ENCODE measurements at regions not wholly inside any gene's neighbourhood (a gene's known extent, or its start where the extent isn't known, plus 50 kb on each side); places are given as distances from the start of the nearest gene placed in this dataset.
A peak's percentile ranks its signal among the peaks of the same experiment; 100 is the strongest.

DNA sequence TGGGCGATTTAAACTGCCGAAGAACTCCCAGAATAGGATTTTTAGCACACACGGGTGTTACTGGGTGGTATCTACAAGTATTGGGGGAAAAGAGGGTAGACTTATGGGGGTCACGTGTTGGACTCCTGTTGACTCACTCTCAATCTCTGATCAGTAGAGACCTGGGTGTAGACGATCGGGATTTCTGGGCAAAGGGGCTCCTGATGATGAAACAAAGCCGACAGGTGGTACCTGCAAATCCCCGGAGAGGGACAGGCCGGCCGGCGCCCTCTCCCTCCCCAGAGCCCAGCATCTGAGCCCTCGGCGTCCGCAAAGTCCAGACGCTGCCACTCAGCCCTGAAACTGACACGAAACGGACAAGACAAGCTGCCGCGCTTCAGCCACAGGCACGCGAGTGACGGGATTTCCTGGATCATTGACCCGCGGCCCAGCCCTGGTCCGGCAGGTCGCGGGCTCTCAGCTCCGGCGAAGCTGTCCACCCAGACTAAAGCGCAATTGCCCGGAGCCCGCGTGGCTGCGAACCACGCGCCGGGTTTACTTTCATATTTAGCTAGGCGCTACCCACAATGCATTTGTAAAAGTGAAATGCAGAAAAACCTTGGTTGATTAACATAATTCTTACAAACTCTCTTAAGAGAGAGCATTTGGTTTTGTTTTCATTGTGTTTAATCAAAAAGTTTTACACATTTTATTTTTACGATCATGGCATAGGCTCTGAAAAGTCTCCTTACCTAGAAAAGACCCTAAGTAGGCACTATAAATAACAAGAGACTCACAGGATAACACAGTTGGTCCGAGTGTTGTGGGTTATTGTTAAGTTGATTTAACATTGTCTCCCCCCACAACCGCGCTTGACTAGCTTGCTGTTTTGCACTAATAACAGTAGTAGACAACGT is 56.9 kb upstream of the EZH2 start:
- Histone ChIP-seq H3K27me3 (ENCODE audit: control insufficient read depth, insufficient read depth, low read length) (no peaks in the 10 kb centered on the region), H3K4me1 (ENCODE audit: control insufficient read depth in 2 of 3, insufficient read depth in 2 of 3, low read depth in 1 of 3, low read length in 3 of 3) (peaks cover 0 to 2% (median 0%) of the 10 kb centered on the region in 3 donors), H3K9ac (ENCODE audit: low read length in 3 of 3) (peak overlapping the region; percentile 77 to 88 (median 83)), H3K36me3 (ENCODE audit: control insufficient read depth in 2 of 3, insufficient read depth in 3 of 3, low read length in 3 of 3) (no peaks in the 10 kb centered on the region), H3K9me3 (ENCODE audit: control insufficient read depth in 2 of 3, insufficient read depth in 1 of 3, low read length in 3 of 3) (no peaks in the 10 kb centered on the region), H3K27ac (ENCODE audit: low read depth in 2 of 2, low read length in 2 of 2) (peak overlapping the region; percentile 74 to 86), H3K4me3 (ENCODE audit: low read length in 3 of 3) (peak overlapping the region; percentile 74 to 84 (median 81))
- DNase-seq (peak; percentile 79 to 94 (median 91)), FAIRE-seq (peak; percentile 84)
- TF ChIP-seq, protein P1, sequence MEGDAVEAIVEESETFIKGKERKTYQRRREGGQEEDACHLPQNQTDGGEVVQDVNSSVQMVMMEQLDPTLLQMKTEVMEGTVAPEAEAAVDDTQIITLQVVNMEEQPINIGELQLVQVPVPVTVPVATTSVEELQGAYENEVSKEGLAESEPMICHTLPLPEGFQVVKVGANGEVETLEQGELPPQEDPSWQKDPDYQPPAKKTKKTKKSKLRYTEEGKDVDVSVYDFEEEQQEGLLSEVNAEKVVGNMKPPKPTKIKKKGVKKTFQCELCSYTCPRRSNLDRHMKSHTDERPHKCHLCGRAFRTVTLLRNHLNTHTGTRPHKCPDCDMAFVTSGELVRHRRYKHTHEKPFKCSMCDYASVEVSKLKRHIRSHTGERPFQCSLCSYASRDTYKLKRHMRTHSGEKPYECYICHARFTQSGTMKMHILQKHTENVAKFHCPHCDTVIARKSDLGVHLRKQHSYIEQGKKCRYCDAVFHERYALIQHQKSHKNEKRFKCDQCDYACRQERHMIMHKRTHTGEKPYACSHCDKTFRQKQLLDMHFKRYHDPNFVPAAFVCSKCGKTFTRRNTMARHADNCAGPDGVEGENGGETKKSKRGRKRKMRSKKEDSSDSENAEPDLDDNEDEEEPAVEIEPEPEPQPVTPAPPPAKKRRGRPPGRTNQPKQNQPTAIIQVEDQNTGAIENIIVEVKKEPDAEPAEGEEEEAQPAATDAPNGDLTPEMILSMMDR (IDR thresholded peaks at IDR 0.05; ENCODE audit: borderline replicate concordance, extremely low read depth, insufficient read depth), result no peak
- intact Hi-C loops (cut with DNase I), result no loop called here

DNA sequence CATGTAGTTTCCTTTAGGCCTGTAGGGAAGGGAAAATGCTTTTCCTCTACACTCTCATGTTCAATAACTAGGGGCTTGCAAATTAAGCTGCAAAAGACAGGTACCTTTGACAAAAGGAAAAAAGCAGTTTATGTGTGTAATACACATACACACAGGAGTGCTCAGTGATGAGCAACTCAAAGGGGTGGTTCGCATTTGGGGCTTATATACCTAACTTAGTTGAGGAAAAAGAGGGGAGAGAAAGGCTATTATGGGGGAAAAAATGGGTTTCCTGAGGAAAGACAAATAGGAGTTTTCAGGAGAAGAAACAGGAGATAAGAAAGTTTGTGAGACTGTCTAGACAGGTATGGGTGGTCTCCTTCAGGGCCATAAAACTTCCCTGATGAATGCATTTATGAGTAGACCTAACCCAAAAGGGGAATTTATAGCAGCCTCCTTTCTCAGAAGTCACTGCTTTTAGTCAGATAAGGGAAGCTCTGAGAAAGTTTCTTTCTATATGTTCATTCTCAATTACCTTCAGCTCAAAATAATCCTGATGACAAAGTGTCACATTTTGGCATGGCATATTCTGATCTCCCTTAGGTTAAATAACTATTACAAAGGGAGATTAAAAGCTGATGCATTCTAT is 55.2 kb upstream of the EZH2 start:
- DNase-seq (no peak), FAIRE-seq (no peak)
- Histone ChIP-seq H3K9me3 (ENCODE audit: control insufficient read depth in 2 of 3, insufficient read depth in 1 of 3, low read length in 3 of 3) (no peaks in the 10 kb centered on the region), H3K27ac (ENCODE audit: low read depth in 2 of 2, low read length in 2 of 2) (no peak overlapping the region), H3K27me3 (ENCODE audit: control insufficient read depth, insufficient read depth, low read length) (no peaks in the 10 kb centered on the region), H3K4me1 (ENCODE audit: control insufficient read depth in 2 of 3, insufficient read depth in 2 of 3, low read depth in 1 of 3, low read length in 3 of 3) (peaks cover 0 to 2% (median 0%) of the 10 kb centered on the region in 3 donors), H3K4me3 (ENCODE audit: low read length in 3 of 3) (no peak overlapping the region), H3K36me3 (ENCODE audit: control insufficient read depth in 2 of 3, insufficient read depth in 3 of 3, low read length in 3 of 3) (no peaks in the 10 kb centered on the region), H3K9ac (ENCODE audit: low read length in 3 of 3) (peak overlapping the region in 1 of 3 donors; percentile 19)
- intact Hi-C loops (cut with DNase I), result no loop called here
- TF ChIP-seq, protein P1 (IDR thresholded peaks at IDR 0.05; ENCODE audit: borderline replicate concordance, extremely low read depth, insufficient read depth), result no peak

DNA sequence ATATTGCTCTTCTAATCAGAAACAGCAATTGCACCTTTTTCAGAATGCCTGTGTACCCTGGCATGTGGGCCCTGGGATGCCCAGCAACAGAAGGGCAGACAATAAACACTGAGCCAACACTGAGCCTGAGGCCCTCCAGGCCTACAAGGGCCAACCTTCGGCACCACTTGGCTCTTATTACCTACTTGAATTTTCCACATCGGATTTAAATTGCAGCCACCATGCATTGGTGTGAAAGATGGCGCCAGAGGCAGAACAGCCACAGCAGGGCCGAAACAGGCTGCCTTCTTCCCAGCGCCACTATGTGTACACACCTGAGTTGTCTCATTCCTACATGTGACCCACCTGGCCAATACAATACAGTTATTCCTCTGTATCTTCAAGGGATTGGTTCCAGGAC is 51.4 kb upstream of the EZH2 start:
- TF ChIP-seq, protein P1 (IDR thresholded peaks at IDR 0.05; ENCODE audit: borderline replicate concordance, extremely low read depth, insufficient read depth), result no peak
- H3K27ac ChIP-seq (ENCODE audit: low read depth in 2 of 2, low read length in 2 of 2), result no peak overlapping the region
- intact Hi-C loops (cut with DNase I), result no loop called here
- no peak overlapping the region for H3K9ac ChIP-seq (ENCODE audit: low read length in 3 of 3)
- no peaks in the 10 kb centered on the region for H3K27me3 ChIP-seq (ENCODE audit: control insufficient read depth, insufficient read depth, low read length)
- no peaks in the 10 kb centered on the region for H3K9me3 ChIP-seq (ENCODE audit: control insufficient read depth in 2 of 3, insufficient read depth in 1 of 3, low read length in 3 of 3)
- FAIRE-seq (no peak), DNase-seq (no peak)
- no peaks in the 10 kb centered on the region for H3K36me3 ChIP-seq (ENCODE audit: control insufficient read depth in 2 of 3, insufficient read depth in 3 of 3, low read length in 3 of 3)
- peaks cover 0 to under 1% (median 0%) of the 10 kb centered on the region in 3 donors for H3K4me1 ChIP-seq (ENCODE audit: control insufficient read depth in 2 of 3, insufficient read depth in 2 of 3, low read depth in 1 of 3, low read length in 3 of 3)
- H3K4me3 ChIP-seq (ENCODE audit: low read length in 3 of 3), result no peak overlapping the region

All from kidney (tissue), 13 donors.